ENCODE measurements at regions not wholly inside any gene's neighbourhood (a gene's known extent, or its start where the extent isn't known, plus 50 kb on each side); places are given as distances from the start of the nearest gene placed in this dataset.

DNA sequence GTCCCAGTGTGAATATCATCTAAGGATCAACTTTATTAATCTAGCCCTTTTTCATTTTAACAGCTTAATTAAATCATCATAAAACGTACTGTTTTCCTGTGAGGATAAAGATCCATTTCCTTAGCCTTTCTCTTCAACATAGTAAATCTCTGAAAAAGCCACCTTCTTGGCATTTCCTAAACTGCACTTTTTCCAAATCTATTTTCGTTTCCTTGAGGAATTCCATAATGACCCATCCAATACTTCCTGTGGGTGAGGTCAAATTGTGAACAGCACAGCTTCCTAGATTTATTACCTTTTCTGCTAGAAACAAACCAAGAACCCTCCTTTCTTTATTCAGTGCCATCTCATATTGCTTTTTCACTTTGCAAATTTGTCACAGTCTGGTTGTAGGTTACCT is 129.4 kb upstream of the CNTN4 start:
- no peak for DNase-seq (ENCODE audit: low spot score)
- H3K4me1 Mint-ChIP-seq (ENCODE audit: unreplicated experiment) = no peaks in the 10 kb centered on the region
- no peaks in the 10 kb centered on the region for H3K36me3 Mint-ChIP-seq (ENCODE audit: low read depth, unreplicated experiment)
- H3K27me3 Mint-ChIP-seq (ENCODE audit: unreplicated experiment) = no peaks in the 10 kb centered on the region
- H3K27ac Mint-ChIP-seq (ENCODE audit: unreplicated experiment) = no peak overlapping the region
- H3K9me3 Mint-ChIP-seq (ENCODE audit: unreplicated experiment) = peaks cover 16% of the 10 kb centered on the region
- no peak for TF ChIP-seq CTCF (IDR thresholded peaks at IDR 0.05; ENCODE audit: unreplicated experiment)
- H3K4me3 Mint-ChIP-seq (ENCODE audit: unreplicated experiment) = no peak overlapping the region

- no peak for DNase-seq (ENCODE audit: low spot score)
- no peak for TF ChIP-seq CTCF (IDR thresholded peaks at IDR 0.05; ENCODE audit: unreplicated experiment)
- no peak overlapping the region for H3K27ac Mint-ChIP-seq (ENCODE audit: unreplicated experiment)
- no peaks in the 10 kb centered on the region for H3K4me1 Mint-ChIP-seq (ENCODE audit: unreplicated experiment)
- H3K4me3 Mint-ChIP-seq (ENCODE audit: unreplicated experiment) = no peak overlapping the region
- H3K36me3 Mint-ChIP-seq (ENCODE audit: low read depth, unreplicated experiment) = peaks cover 5% of the 10 kb centered on the region
- peaks cover 3% of the 10 kb centered on the region for H3K27me3 Mint-ChIP-seq (ENCODE audit: unreplicated experiment)
- H3K9me3 Mint-ChIP-seq (ENCODE audit: unreplicated experiment) = peaks cover 29% of the 10 kb centered on the region
Observed at GRCh38 chr3:1971780-1972179, 126.9 kb upstream of the CNTN4 start.

DNA sequence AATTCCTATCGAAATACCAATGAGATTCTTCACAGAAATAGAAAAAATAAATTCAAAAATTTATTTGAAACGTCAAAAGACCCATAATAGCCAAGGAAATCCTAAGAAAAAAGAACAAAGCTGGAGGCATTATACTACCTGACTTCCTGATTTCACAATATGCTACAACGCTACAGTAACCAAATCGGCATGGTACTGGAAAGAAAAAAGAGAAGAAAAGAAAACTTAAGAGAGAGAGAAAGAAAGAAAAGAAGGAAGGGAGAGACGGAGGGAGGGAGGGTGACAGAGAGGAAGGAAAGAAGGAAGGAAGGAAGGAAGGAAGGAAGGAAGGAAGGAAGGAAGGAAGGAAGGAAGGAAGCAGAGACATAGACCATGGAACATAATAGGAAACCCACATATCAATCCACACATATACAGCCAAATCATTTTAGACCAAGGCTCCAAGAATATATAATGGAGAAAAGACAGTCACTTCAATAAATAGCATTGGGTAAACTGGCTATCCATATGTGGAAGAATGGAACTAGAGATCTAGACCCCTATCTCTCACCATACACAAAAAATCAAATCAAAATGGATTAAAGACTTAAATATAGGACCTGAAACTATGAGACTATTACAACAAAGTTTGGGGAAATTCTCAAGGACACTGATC is 118.6 kb upstream of the CNTN4 start:
- Mint-ChIP-seq H3K27ac (ENCODE audit: unreplicated experiment) (no peak overlapping the region), H3K4me1 (ENCODE audit: unreplicated experiment) (no peaks in the 10 kb centered on the region), H3K9me3 (ENCODE audit: unreplicated experiment) (peaks cover 50% of the 10 kb centered on the region), H3K36me3 (ENCODE audit: low read depth, unreplicated experiment) (peaks cover 3% of the 10 kb centered on the region), H3K27me3 (ENCODE audit: unreplicated experiment) (peaks cover 6% of the 10 kb centered on the region), H3K4me3 (ENCODE audit: unreplicated experiment) (no peak overlapping the region)
- TF ChIP-seq CTCF (IDR thresholded peaks at IDR 0.05; ENCODE audit: unreplicated experiment) = no peak
- DNase-seq (ENCODE audit: low spot score) = no peak

- DNase-seq (ENCODE audit: low spot score) = no peak
- H3K27ac Mint-ChIP-seq (ENCODE audit: unreplicated experiment) = no peak overlapping the region
- no peaks in the 10 kb centered on the region for H3K27me3 Mint-ChIP-seq (ENCODE audit: unreplicated experiment)
- H3K4me1 Mint-ChIP-seq (ENCODE audit: unreplicated experiment) = no peaks in the 10 kb centered on the region
- H3K9me3 Mint-ChIP-seq (ENCODE audit: unreplicated experiment) = peaks cover 22% of the 10 kb centered on the region
- no peaks in the 10 kb centered on the region for H3K36me3 Mint-ChIP-seq (ENCODE audit: low read depth, unreplicated experiment)
- no peak overlapping the region for H3K4me3 Mint-ChIP-seq (ENCODE audit: unreplicated experiment)
- no peak for TF ChIP-seq CTCF (IDR thresholded peaks at IDR 0.05; ENCODE audit: unreplicated experiment)
Observed at GRCh38 chr3:1987980-1988379, 110.7 kb upstream of the CNTN4 start.

GRCh38 chr3:1998739-1999138 is 99.9 kb upstream of the CNTN4 start:
- peaks cover 10% of the 10 kb centered on the region for H3K9me3 Mint-ChIP-seq (ENCODE audit: unreplicated experiment)
- DNase-seq (ENCODE audit: low spot score) = no peak
- H3K4me3 Mint-ChIP-seq (ENCODE audit: unreplicated experiment) = no peak overlapping the region
- no peaks in the 10 kb centered on the region for H3K36me3 Mint-ChIP-seq (ENCODE audit: low read depth, unreplicated experiment)
- H3K27ac Mint-ChIP-seq (ENCODE audit: unreplicated experiment) = no peak overlapping the region
- H3K27me3 Mint-ChIP-seq (ENCODE audit: unreplicated experiment) = no peaks in the 10 kb centered on the region
- TF ChIP-seq CTCF (IDR thresholded peaks at IDR 0.05; ENCODE audit: unreplicated experiment) = no peak
- H3K4me1 Mint-ChIP-seq (ENCODE audit: unreplicated experiment) = no peaks in the 10 kb centered on the region

Measured in endothelial cell (in vitro differentiated cells).